Brain microvascular endothelial cell (primary cell): ENCODE measurements at regions not wholly inside any gene's neighbourhood (a gene's known extent, or its start where the extent isn't known, plus 50 kb on each side); places are given as distances from the start of the nearest gene placed in this dataset.

Experiments used
- DNase-seq: peaks from one replicate; pipeline ENCODE4 v3.0.0-alpha.2; 2020
- H3K27ac ChIP-seq: fragments of 250-450 bp; sonication (Bioruptor Pico); 2 replicates; pipeline ENCODE4 v1.5.1; 2020; ENCODE audit warnings: mild to moderate bottlenecking, moderate library complexity
- H3K27me3 ChIP-seq: fragments of 250-450 bp; sonication (Bioruptor Pico); replicated peaks from 2 replicates; pipeline ENCODE4 v1.5.1; 2020; ENCODE audit warnings: mild to moderate bottlenecking
- H3K36me3 ChIP-seq: fragments of 250-450 bp; sonication (Bioruptor Pico); replicated peaks from 2 replicates; pipeline ENCODE4 v1.5.1; 2020; ENCODE audit warnings: mild to moderate bottlenecking
- H3K4me3 ChIP-seq: 2 replicates; pipeline ENCODE4 v1.5.1; 2011; ENCODE audit warnings: low read depth, mild to moderate bottlenecking, control low read depth, low read length, moderate library complexity
- CTCF ChIP-seq: IDR thresholded peaks from 2 replicates; pipeline ENCODE4 v1.5.1; 2011; ENCODE audit warnings: low read depth, mild to moderate bottlenecking, moderate library complexity, low read length, control low read depth, inconsistent platforms; ENCODE audit errors: missing control alignments
- in situ Hi-C: cut with HindIII; loops from 2 replicates; pipeline ENCODE4 v1.10.0; 2017; ENCODE audit warnings: low sequenced_read_pairs, low pct_ligation_motif_present

GRCh38 chr7:145584401-145584800, 532.2 kb upstream of the CNTNAP2 start:
- in situ Hi-C loops: no loop called here
- no peak overlapping the region for H3K4me3 ChIP-seq

GRCh38 chr7:145582742-145583303, 533.8 kb upstream of the CNTNAP2 start:
- H3K36me3 ChIP-seq: no peaks in the 10 kb centered on the region
- no peak overlapping the region for H3K27ac ChIP-seq
- no peak overlapping the region for H3K4me3 ChIP-seq
- TF ChIP-seq CTCF: no peak
- in situ Hi-C loops: no loop called here
- no peak for DNase-seq
- H3K27me3 ChIP-seq: no peaks in the 10 kb centered on the region

More at GRCh38 chr7:145584401-145584800, 532.2 kb upstream of the CNTNAP2 start:
- no peak for TF ChIP-seq CTCF
- Histone ChIP-seq H3K27me3 (no peaks in the 10 kb centered on the region), H3K36me3 (no peaks in the 10 kb centered on the region), H3K27ac (no peak overlapping the region)
- DNase-seq: no peak

- Histone ChIP-seq H3K4me3 (no peak overlapping the region), H3K27me3 (no peaks in the 10 kb centered on the region), H3K36me3 (no peaks in the 10 kb centered on the region), H3K27ac (no peak overlapping the region)
- no peak for DNase-seq
- in situ Hi-C loops: no loop called here
- no peak for TF ChIP-seq CTCF
Measured at GRCh38 chr7:145557805-145558204, 558.8 kb upstream of the CNTNAP2 start.

DNA sequence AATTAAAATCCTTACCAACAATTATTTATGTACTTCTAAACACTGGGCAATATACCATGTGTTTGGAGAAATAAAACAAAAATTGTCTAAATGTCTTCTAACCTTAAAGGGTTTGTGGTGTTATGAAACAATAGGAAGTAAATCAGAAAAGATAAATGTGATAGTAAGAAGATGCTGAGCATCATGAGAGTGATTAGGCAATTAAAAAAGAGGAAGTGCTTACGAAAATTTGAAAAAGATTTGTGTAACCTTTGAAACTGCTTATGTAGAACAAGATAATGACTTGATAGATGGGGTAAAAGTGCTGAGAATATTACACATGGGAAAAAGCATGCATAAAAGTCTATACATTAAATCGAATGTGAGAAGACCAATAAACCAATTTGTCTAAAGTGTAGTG, 573.4 kb upstream of the CNTNAP2 start:
- Histone ChIP-seq H3K36me3 (no peaks in the 10 kb centered on the region), H3K4me3 (no peak overlapping the region), H3K27ac (no peak overlapping the region), H3K27me3 (no peaks in the 10 kb centered on the region)
- TF ChIP-seq CTCF: no peak
- in situ Hi-C loops: no loop called here
- no peak for DNase-seq

DNA sequence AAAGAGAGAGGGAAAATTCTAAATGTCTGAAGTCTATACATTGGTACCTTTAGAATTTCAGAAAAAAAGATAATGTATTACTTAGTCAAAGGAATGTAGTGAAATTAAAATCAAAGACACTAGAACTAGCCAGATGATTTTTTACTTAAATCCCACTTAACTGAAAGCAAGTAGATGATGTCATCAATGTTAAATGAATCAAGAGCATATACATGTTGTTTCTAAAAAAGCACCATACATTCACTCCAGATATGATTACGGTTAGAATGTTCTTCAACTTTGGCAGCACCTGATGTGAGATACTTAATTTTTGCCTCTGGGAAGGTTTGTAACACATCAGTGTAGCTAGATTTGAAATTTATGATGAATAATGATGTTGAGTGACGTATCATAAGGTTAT, 576.7 kb upstream of the CNTNAP2 start:
- H3K27me3 ChIP-seq: no peaks in the 10 kb centered on the region
- no peak overlapping the region for H3K4me3 ChIP-seq
- no peak overlapping the region for H3K27ac ChIP-seq
- in situ Hi-C loops: no loop called here
- no peaks in the 10 kb centered on the region for H3K36me3 ChIP-seq
- TF ChIP-seq CTCF: no peak
- DNase-seq: no peak

GRCh38 chr7:145534301-145534700, 582.3 kb upstream of the CNTNAP2 start:
- Histone ChIP-seq H3K27ac (no peak overlapping the region), H3K27me3 (no peaks in the 10 kb centered on the region), H3K36me3 (no peaks in the 10 kb centered on the region), H3K4me3 (no peak overlapping the region)
- no peak for DNase-seq
- in situ Hi-C loops: no loop called here
- no peak for TF ChIP-seq CTCF
